Tibial artery (tissue), 4 donors: ENCODE measurements at regions not wholly inside any gene's neighbourhood (a gene's known extent, or its start where the extent isn't known, plus 50 kb on each side); places are given as distances from the start of the nearest gene placed in this dataset.

Experiments used
- DNase-seq, 2 donors: peaks; one replicate each; pipeline ENCODE4 v3.0.0-alpha.2; 2019
- H3K27ac ChIP-seq, 2 donors: fragments of 200-600 bp; sonication (generic) in 1 of 2; 1 replicate in 1 of 2; 2 replicates in 1 of 2; pipeline ENCODE4 v1.5.1; 2018 to 2019; ENCODE audit warnings: mild to moderate bottlenecking in 1 of 2
- H3K27me3 ChIP-seq, 2 donors: fragments of 200-600 bp; sonication (generic) in 1 of 2; one replicate each; pipeline versions ENCODE4 v1.5.1 to v1.6.0; 2016 to 2019
- H3K36me3 ChIP-seq, 3 donors: fragments of 200-600 bp; sonication (generic) in 2 of 3; one replicate each; pipeline ENCODE4 v1.5.1; 2016 to 2019; ENCODE audit warnings: mild to moderate bottlenecking in 2 of 3
- H3K4me1 ChIP-seq, 4 donors: fragments of 200-600 bp; sonication (generic) in 2 of 4; 1 replicate in 3 of 4; 2 replicates in 1 of 4; pipeline ENCODE4 v1.5.1; 2016 to 2019
- H3K4me3 ChIP-seq, 2 donors: fragments of 200-600 bp; sonication (generic) in 1 of 2; 1 replicate in 1 of 2; 2 replicates in 1 of 2; pipeline ENCODE4 v1.5.1; 2018 to 2019; ENCODE audit warnings: mild to moderate bottlenecking in 2 of 2
- H3K9me3 ChIP-seq, 3 donors: fragments of 200-600 bp; sonication (generic) in 1 of 3; one replicate each; pipeline ENCODE4 v1.5.1; 2016 to 2019
- intact Hi-C: fragments of 100-400 bp; cut with DNase I; formaldehyde crosslinking; loops from one replicate; pipeline ENCODE4 v1.15.0; 2023; ENCODE audit warnings: low total_unique reads
- TF ChIP-seq, protein P1 (sequence below), 2 experiments: fragments of 200-600 bp in 1 of 2; fragments of 450-650 bp in 1 of 2; IDR thresholded peaks; one replicate each; pipeline ENCODE4 v1.5.1; 2017 to 2019; ENCODE audit warnings: antibody characterized with exemption in 2 of 2, mild to moderate bottlenecking in 1 of 2, moderate library complexity in 1 of 2

DNA sequence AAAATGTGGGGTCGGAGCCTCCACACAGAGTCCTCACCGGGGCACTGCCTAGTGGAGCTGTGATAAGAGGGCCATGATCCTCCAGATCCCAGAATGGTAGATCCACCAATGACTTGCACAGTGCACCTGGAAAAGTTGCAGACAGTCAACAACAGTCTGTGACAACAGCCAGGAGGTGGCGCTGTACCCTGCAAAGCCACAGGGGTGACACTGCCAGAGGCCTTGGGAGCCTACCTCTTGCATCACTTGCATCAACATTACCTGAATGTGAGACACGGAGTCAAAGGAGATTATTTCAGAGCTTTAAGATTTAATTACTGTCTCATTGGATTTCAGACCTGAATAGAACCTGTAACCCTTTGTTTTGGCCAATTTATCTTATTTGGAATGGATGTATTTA is 614.1 kb upstream of the CDH9 start:
- H3K36me3 ChIP-seq, result no peaks in the 10 kb centered on the region
- H3K27ac ChIP-seq, result no peak overlapping the region
- TF ChIP-seq, protein P1, sequence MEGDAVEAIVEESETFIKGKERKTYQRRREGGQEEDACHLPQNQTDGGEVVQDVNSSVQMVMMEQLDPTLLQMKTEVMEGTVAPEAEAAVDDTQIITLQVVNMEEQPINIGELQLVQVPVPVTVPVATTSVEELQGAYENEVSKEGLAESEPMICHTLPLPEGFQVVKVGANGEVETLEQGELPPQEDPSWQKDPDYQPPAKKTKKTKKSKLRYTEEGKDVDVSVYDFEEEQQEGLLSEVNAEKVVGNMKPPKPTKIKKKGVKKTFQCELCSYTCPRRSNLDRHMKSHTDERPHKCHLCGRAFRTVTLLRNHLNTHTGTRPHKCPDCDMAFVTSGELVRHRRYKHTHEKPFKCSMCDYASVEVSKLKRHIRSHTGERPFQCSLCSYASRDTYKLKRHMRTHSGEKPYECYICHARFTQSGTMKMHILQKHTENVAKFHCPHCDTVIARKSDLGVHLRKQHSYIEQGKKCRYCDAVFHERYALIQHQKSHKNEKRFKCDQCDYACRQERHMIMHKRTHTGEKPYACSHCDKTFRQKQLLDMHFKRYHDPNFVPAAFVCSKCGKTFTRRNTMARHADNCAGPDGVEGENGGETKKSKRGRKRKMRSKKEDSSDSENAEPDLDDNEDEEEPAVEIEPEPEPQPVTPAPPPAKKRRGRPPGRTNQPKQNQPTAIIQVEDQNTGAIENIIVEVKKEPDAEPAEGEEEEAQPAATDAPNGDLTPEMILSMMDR (IDR thresholded peaks at IDR 0.05), result no peak
- no peaks in the 10 kb centered on the region for H3K4me1 ChIP-seq
- no peak overlapping the region for H3K4me3 ChIP-seq
- intact Hi-C loops, result no loop called here
- H3K27me3 ChIP-seq, result no peaks in the 10 kb centered on the region
- no peaks in the 10 kb centered on the region for H3K9me3 ChIP-seq
- DNase-seq, result no peak

DNA sequence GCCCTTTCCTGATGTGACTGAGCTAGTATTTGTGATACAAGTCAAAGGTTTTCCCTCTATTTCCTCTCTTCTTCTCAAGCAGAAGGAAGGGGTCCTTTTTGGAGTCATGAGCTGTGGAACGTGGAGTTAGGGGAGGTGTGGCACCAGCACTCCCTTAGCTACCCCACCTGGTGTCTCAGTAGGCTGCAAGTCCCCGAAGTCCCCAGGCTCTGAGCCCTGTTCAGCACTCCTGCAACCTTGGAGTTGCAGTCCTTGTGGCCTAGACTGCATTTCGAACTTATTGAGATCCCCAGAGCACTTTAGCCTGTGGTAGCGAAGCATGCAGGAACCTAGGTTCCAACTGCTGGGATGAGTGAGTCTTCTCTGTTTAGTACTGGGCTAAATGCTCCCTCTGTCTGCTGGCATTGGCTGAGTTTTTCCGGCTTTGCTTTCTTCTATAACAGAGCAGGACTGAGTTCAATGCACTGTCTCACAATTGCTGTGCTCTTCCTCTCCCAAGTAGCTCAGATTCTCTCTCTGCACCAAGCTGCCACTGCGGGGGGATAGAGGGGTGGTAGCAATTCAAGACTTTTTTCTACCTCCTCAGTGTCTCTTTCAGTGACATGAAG is 600.7 kb upstream of the CDH9 start:
- intact Hi-C loops, result no loop called here
- Histone ChIP-seq H3K36me3 (no peaks in the 10 kb centered on the region), H3K27ac (no peak overlapping the region), H3K4me3 (no peak overlapping the region), H3K27me3 (no peaks in the 10 kb centered on the region), H3K4me1 (no peaks in the 10 kb centered on the region), H3K9me3 (no peaks in the 10 kb centered on the region)
- TF ChIP-seq, protein P1 (IDR thresholded peaks at IDR 0.05), result no peak
- DNase-seq, result no peak

DNA sequence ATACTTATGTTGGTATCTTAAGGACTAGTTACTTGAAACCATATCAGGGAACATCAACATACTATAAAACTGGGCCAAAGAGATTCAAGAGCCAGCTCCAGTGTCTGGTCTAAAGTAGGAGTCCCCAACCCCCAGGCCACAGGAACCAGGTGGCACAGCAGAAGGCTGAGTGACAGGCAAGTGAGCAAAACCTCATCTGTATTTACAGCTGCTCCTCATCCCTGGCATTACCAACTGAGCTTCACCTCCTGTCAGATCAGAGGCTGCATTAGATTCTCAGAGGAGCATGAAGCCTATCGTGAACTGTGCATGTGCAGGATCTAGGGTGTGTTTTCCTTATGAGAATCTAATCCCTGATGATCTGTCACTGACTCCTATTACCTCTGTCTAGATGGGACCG is 581.6 kb upstream of the CDH9 start:
- TF ChIP-seq, protein P1 (IDR thresholded peaks at IDR 0.05), result no peak
- Histone ChIP-seq H3K27ac (no peak overlapping the region), H3K36me3 (no peaks in the 10 kb centered on the region), H3K9me3 (no peaks in the 10 kb centered on the region), H3K4me1 (no peaks in the 10 kb centered on the region), H3K4me3 (no peak overlapping the region), H3K27me3 (no peaks in the 10 kb centered on the region)
- DNase-seq, result no peak
- intact Hi-C loops, result no loop called here

DNA sequence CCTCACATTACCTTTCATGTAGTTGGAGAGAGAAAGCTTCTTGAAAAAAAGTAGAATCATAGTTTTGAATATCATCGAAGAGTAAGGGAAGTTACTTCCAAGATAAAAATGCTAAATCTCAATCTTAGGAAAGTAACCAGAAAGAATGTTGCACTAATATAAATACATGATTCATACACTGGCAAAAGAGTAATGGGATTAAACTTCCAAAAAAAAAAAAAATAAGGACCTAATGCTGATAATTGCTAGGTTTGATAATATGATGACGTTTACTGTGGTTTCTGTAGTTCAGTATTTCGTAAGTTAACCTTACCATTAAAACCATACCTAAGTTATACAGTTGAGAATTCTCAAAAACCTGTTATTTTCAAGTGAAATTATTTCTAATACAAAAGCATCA is 573.8 kb upstream of the CDH9 start:
- Histone ChIP-seq H3K27me3 (no peaks in the 10 kb centered on the region), H3K4me3 (no peak overlapping the region), H3K4me1 (no peaks in the 10 kb centered on the region), H3K9me3 (no peaks in the 10 kb centered on the region), H3K36me3 (no peaks in the 10 kb centered on the region), H3K27ac (no peak overlapping the region)
- TF ChIP-seq, protein P1 (IDR thresholded peaks at IDR 0.05), result no peak
- intact Hi-C loops, result no loop called here
- DNase-seq, result no peak

DNA sequence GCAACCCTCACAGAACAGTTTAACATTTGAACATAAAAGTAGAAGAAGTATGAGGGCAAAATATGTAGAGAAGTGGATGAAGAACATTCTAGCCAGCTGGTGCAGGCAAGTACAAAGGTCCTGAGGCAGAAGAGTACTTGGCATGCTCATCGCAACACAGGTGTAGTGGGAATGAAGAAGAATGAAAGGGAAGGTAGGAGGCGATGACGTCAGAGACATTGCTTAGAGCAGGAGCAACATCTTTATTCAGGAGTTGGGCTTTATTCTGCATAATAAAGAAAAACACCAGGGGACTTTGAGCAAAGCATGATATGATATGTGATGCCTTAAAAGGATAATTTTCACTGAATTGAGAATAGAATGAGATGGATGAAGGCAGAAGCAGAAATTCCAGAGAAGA is 570.6 kb upstream of the CDH9 start:
- no peaks in the 10 kb centered on the region for H3K27me3 ChIP-seq
- DNase-seq, result no peak
- no peak overlapping the region for H3K27ac ChIP-seq
- H3K9me3 ChIP-seq, result no peaks in the 10 kb centered on the region
- H3K4me1 ChIP-seq, result no peaks in the 10 kb centered on the region
- TF ChIP-seq, protein P1 (IDR thresholded peaks at IDR 0.05), result no peak
- no peak overlapping the region for H3K4me3 ChIP-seq
- no peaks in the 10 kb centered on the region for H3K36me3 ChIP-seq
- intact Hi-C loops, result no loop called here

DNA sequence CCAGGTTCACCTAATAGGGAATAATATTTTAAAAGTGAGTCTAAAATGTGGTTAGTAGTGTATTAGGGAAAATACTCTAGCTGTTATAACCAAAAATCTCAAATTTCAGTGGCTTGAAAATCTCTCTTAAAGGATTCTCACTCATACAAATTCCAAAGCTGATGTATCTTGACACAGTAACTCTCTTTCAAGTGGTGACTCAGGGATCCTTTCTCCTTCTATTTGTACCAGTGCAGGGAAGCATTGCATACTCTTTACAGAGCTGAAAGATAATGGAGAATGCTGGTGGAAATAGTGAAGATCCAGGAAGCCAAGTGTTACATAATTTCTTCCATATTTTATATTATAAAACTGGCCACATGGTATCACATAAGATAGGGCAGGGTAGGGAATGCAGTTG is 560.2 kb upstream of the CDH9 start:
- Histone ChIP-seq H3K27ac (no peak overlapping the region), H3K27me3 (no peaks in the 10 kb centered on the region), H3K36me3 (no peaks in the 10 kb centered on the region), H3K4me3 (no peak overlapping the region), H3K4me1 (no peaks in the 10 kb centered on the region), H3K9me3 (no peaks in the 10 kb centered on the region)
- intact Hi-C loops, result no loop called here
- no peak for DNase-seq
- TF ChIP-seq, protein P1 (IDR thresholded peaks at IDR 0.05), result no peak
